Nephron (organoid): ENCODE measurements at regions not wholly inside any gene's neighbourhood (a gene's known extent, or its start where the extent isn't known, plus 50 kb on each side); places are given as distances from the start of the nearest gene placed in this dataset.

Experiments used
- H3K27ac Mint-ChIP-seq, 3 experiments: 2 replicates each; pipeline ENCODE4 v1.8.0; 2020; ENCODE audit warnings: mixed read lengths in 3 of 3, mild to moderate bottlenecking in 2 of 3, moderate library complexity in 1 of 3
- H3K27me3 Mint-ChIP-seq: 2 replicates; pipeline ENCODE4 v1.8.0; 2021; ENCODE audit warnings: low read depth, mild to moderate bottlenecking, moderate library complexity, mixed read lengths
- H3K36me3 Mint-ChIP-seq: 2 replicates; pipeline ENCODE4 v1.8.0; 2020; ENCODE audit warnings: low read depth, mixed read lengths
- H3K4me1 Mint-ChIP-seq: 2 replicates; pipeline ENCODE4 v1.8.0; 2020; ENCODE audit warnings: mixed read lengths
- H3K4me3 Mint-ChIP-seq, 3 experiments: 2 replicates each; pipeline ENCODE4 v1.8.0; 2020; ENCODE audit warnings: mild to moderate bottlenecking in 3 of 3, mixed read lengths in 3 of 3, moderate library complexity in 2 of 3
- H3K9me3 Mint-ChIP-seq: 2 replicates; pipeline ENCODE4 v1.8.0; 2020; ENCODE audit warnings: mixed read lengths
- CTCF ChIP-seq, 3 experiments: fragments of 200-600 bp; sonication (generic); IDR thresholded peaks; one replicate each; pipeline ENCODE4 v1.5.0; 2021; ENCODE audit warnings: antibody characterized with exemption in 3 of 3; ENCODE audit not compliant: unreplicated experiment in 3 of 3

DNA sequence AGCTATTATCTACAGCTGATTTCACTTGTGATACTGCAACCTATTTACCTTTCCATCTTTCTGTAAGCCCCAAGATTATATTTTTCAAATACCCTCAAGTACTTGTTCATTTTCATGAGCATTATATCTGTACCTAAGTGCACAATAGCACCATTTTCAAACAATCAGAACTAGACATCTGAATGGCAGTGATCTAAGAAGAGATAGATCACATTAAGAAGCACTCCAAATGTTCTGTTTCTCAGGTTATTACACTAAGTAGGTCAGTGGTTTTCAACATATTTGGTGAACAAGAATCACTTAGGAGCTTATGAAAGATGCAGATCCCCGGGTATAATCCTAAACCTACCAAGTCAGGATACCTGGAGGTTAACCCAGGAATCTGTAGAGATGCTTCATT is 872.7 kb downstream of the DCDC2C start:
- Mint-ChIP-seq H3K4me1 (no peaks in the 10 kb centered on the region), H3K27me3 (no peaks in the 10 kb centered on the region), H3K9me3 (peaks cover 23% of the 10 kb centered on the region), H3K4me3 (no peak overlapping the region), H3K36me3 (no peaks in the 10 kb centered on the region), H3K27ac (no peak overlapping the region)
- no peak for TF ChIP-seq CTCF (IDR thresholded peaks at IDR 0.05; ENCODE audit: unreplicated experiment in 3 of 3)

DNA sequence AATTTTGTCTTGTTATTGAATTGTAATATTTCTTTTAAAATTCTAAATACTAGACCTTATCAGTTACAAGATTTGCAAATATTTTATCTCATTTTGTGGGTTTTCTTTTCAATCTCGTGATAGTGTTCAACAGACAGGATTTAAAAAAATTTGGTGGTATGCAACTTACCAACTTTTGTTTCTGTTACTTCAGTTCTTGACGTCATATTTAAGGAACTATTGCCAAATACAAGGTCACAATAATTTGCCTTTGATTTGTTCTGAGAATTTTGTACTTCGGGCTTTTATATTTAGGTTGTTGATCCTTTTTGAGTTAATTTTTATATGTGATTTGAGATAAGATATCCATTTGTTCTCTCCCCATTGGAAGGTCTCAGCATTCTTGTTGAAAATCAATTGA is 876.6 kb downstream of the DCDC2C start:
- Mint-ChIP-seq H3K36me3 (no peaks in the 10 kb centered on the region), H3K4me1 (no peaks in the 10 kb centered on the region), H3K9me3 (peaks cover 5% of the 10 kb centered on the region), H3K27ac (no peak overlapping the region), H3K4me3 (no peak overlapping the region), H3K27me3 (no peaks in the 10 kb centered on the region)
- no peak for TF ChIP-seq CTCF (IDR thresholded peaks at IDR 0.05; ENCODE audit: unreplicated experiment in 3 of 3)

GRCh38 chr2:4585057-4585635 is 881.8 kb downstream of the DCDC2C start:
- no peaks in the 10 kb centered on the region for H3K27me3 Mint-ChIP-seq
- H3K4me3 Mint-ChIP-seq: no peak overlapping the region
- H3K36me3 Mint-ChIP-seq: no peaks in the 10 kb centered on the region
- no peak overlapping the region for H3K27ac Mint-ChIP-seq
- H3K4me1 Mint-ChIP-seq: no peaks in the 10 kb centered on the region
- no peak for TF ChIP-seq CTCF (IDR thresholded peaks at IDR 0.05; ENCODE audit: unreplicated experiment in 3 of 3)
- no peaks in the 10 kb centered on the region for H3K9me3 Mint-ChIP-seq

DNA sequence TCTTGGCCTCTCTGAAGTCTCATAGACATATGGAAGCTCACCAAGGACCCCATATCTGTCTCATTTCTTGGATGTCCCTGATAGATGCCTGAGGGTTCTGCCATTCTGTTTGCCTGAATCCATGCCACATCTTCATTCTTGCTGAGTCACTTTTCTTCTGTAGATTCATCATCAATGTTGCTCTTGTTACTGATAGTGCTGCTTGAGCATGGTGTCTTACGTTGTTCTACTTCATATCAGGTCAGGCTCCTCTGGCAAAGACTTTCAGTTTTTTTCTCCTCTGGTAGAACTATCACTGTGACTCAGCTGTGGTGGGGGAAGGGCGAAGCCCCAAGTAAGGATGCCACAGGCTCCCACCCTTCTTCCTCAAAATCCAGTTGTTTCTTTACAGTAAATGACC is 885.2 kb downstream of the DCDC2C start:
- H3K9me3 Mint-ChIP-seq: no peaks in the 10 kb centered on the region
- no peaks in the 10 kb centered on the region for H3K27me3 Mint-ChIP-seq
- TF ChIP-seq CTCF (IDR thresholded peaks at IDR 0.05; ENCODE audit: unreplicated experiment in 3 of 3): no peak
- H3K4me1 Mint-ChIP-seq: no peaks in the 10 kb centered on the region
- no peaks in the 10 kb centered on the region for H3K36me3 Mint-ChIP-seq
- H3K4me3 Mint-ChIP-seq: no peak overlapping the region
- H3K27ac Mint-ChIP-seq: no peak overlapping the region

DNA sequence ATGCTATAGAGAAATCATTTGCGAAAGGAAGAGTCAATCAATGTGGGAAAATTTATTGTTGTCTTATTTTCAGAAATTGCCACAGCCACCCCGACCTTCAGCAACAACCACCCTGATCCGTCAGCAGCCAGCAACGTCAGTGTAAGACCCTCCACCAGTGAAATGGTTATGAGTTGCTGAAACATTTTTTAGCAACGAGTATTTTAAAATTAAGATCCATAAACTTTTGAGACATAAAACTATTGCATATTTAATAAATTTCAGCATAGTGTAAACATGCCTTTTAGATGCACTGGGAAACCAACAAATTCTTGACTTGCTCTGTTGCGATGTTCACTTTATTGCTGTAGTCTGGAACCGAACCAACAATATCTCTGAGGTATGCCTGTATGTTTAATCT is 887.9 kb downstream of the DCDC2C start:
- H3K4me3 Mint-ChIP-seq: no peak overlapping the region
- no peaks in the 10 kb centered on the region for H3K27me3 Mint-ChIP-seq

More for the DNA sequence above, 887.9 kb downstream of the DCDC2C start:
- Mint-ChIP-seq H3K27ac (no peak overlapping the region), H3K36me3 (no peaks in the 10 kb centered on the region), H3K9me3 (no peaks in the 10 kb centered on the region), H3K4me1 (peaks cover 6% of the 10 kb centered on the region)
- TF ChIP-seq CTCF (IDR thresholded peaks at IDR 0.05; ENCODE audit: unreplicated experiment in 3 of 3): no peak
